HepG2 (cell line): ENCODE measurements at regions not wholly inside any gene's neighbourhood (a gene's known extent, or its start where the extent isn't known, plus 50 kb on each side); places are given as distances from the start of the nearest gene placed in this dataset.

Source experiments
- ATAC-seq: fragments of 200-7000 bp; cut with Tn5 transposase; 3 replicates; pipeline ENCODE4 v1.9.1; 2020; ENCODE audit warnings: mild to moderate bottlenecking, moderate library complexity
- BruUV-seq: library from RNA; stranded (reverse); fragments of 400-500 nt; replicated peaks from 2 replicates; lab custom pipeline; 2021; lab: Mats Ljungman, UMichigan
- CTCF ChIA-PET: fragments of 300-600 bp; formaldehyde crosslinking; extraction: SDS; loops from one replicate; lab custom pipeline; 2021; ENCODE audit warnings: low total read pairs, inconsistent platforms, low intra/inter-chr PET ratio; lab: Yijun Ruan, JAX
- POLR2A ChIA-PET: fragments of 350-600 bp; sonication (Branson Sonifier 250); formaldehyde crosslinking; loops from one replicate; lab custom pipeline; 2020; ENCODE audit warnings: antibody characterized with exemption, inconsistent platforms; lab: Yijun Ruan, JAX
- DNase-seq: peaks from one replicate; pipeline ENCODE4 v3.0.0-alpha.2; 2015; ENCODE audit warnings: low spot score
- FAIRE-seq: peaks from 3 replicates; lab custom pipeline; 2011; peaks lifted over from hg19 to GRCh38; lab: Jason Lieb, UNC
- H2AFZ ChIP-seq: one replicate; pipeline ENCODE4 v1.6.1; 2011; ENCODE audit warnings: low read length, inconsistent platforms
- H3K27ac ChIP-seq: fragments of 300-600 bp; 3 replicates; pipeline ENCODE4 v1.8.0; 2011; ENCODE audit warnings: mixed run types, mild to moderate bottlenecking, mixed read lengths, low read length, inconsistent platforms; ENCODE audit not compliant: insufficient read depth; ENCODE audit errors: extremely low read length
- H3K27me3 ChIP-seq, 2 experiments: fragments of 200-600 bp in 1 of 2; 2 replicates in 1 of 2; 3 replicates in 1 of 2; pipeline versions ENCODE4 v1.6.0 to v1.8.0; 2011; ENCODE audit warnings: low read length in 2 of 2, mild to moderate bottlenecking in 2 of 2, moderate library complexity in 2 of 2, inconsistent platforms in 1 of 2; ENCODE audit not compliant: insufficient read depth in 2 of 2, control insufficient read depth in 1 of 2
- H3K36me3 ChIP-seq, 2 experiments: fragments of 200-600 bp in 1 of 2; replicated peaks in 1 of 2; 2 replicates in 1 of 2; 3 replicates in 1 of 2; pipeline versions ENCODE4 v1.5.1 to v1.8.0; 2011; ENCODE audit warnings: low read length in 2 of 2, inconsistent platforms in 1 of 2; ENCODE audit not compliant: insufficient read depth in 2 of 2, control insufficient read depth in 1 of 2
- H3K4me1 ChIP-seq: 2 replicates; pipeline ENCODE4 v1.5.1; 2012; ENCODE audit warnings: low read length, inconsistent platforms; ENCODE audit not compliant: insufficient read depth
- H3K4me2 ChIP-seq: 2 replicates; pipeline ENCODE4 v1.6.0; 2011; ENCODE audit warnings: low read depth, low read length, inconsistent platforms
- H3K4me3 ChIP-seq, 3 experiments: fragments of 200-600 bp in 1 of 3; sonication (generic), shearing (Covaris generic) in 1 of 3; replicated peaks in 1 of 3; 2 replicates each; pipeline ENCODE4 v1.5.1; 2011 to 2016; ENCODE audit warnings: low read length in 3 of 3, inconsistent platforms in 2 of 3, low read depth in 2 of 3, mild to moderate bottlenecking in 2 of 3, control low read depth in 1 of 3, mixed read lengths in 1 of 3; ENCODE audit not compliant: insufficient read depth in 1 of 3
- H3K79me2 ChIP-seq: one replicate; pipeline ENCODE4 v1.6.1; 2011; ENCODE audit warnings: low read length, inconsistent platforms; ENCODE audit not compliant: insufficient read depth
- H3K9ac ChIP-seq: 2 replicates; pipeline ENCODE4 v1.6.0; 2011; ENCODE audit warnings: mild to moderate bottlenecking, low read depth, low read length, inconsistent platforms; ENCODE audit not compliant: insufficient read depth
- H3K9me3 ChIP-seq: 2 replicates; pipeline ENCODE4 v1.5.1; 2012; ENCODE audit warnings: mild to moderate bottlenecking, low read length
- H4K20me1 ChIP-seq: 2 replicates; pipeline ENCODE4 v1.6.0; 2011; ENCODE audit warnings: inconsistent platforms, mild to moderate bottlenecking, low read length, moderate library complexity; ENCODE audit not compliant: insufficient read depth
- ATF4 ChIP-seq, 2 experiments: fragments of 450-650 bp in 1 of 2; sonication (generic) in 1 of 2; formaldehyde crosslinking; IDR thresholded peaks; 2 replicates each; pipeline versions ENCODE4 v1.5.0 to v1.8.0; 2020 to 2022; ENCODE audit warnings: mild to moderate bottlenecking in 1 of 2, missing genetic modification reagents in 1 of 2
- FOSL2 ChIP-seq: sonication (generic); formaldehyde crosslinking; IDR thresholded peaks from 2 replicates; pipeline ENCODE4 v1.4.0; 2020; ENCODE audit warnings: missing genetic modification reagents
- MAFF ChIP-seq: IDR thresholded peaks from 2 replicates; pipeline ENCODE4 v1.6.1; 2011; ENCODE audit warnings: low read depth, low read length, improper control_type of control experiment
- NBN ChIP-seq: fragments of 450-650 bp; conservative IDR thresholded peaks from 2 replicates; pipeline ENCODE4 v1.6.1; 2017
- NFE2L2 ChIP-seq: fragments of 150-350 bp; IDR thresholded peaks from 2 replicates; pipeline ENCODE4 v1.6.1; 2014; ENCODE audit warnings: low read length
- SKI ChIP-seq: fragments of 450-650 bp; IDR thresholded peaks from one replicate; pipeline ENCODE4 v1.6.1; 2018; ENCODE audit warnings: mild to moderate bottlenecking; ENCODE audit not compliant: partially characterized antibody
- WGBS: methylation state at CpG from one replicate; pipeline ENCODE4 v1.1.6; 2017; ENCODE audit warnings: low lambda C conversion rate; 5-methylcytosine and 5-hydroxymethylcytosine counted together
- in situ Hi-C: cut with HindIII; loops from 2 replicates; pipeline ENCODE4 v1.10.0; 2017; ENCODE audit warnings: low pct_unique_long_range_greater_than_20kb; ENCODE audit not compliant: extremely low pct_ligation_motif_present
- intact Hi-C: fragments of 100-400 bp; cut with micrococcal nuclease; formaldehyde crosslinking; loops from one replicate; pipeline ENCODE4 v1.10.0; 2022; ENCODE audit not compliant: unreplicated experiment

DNA sequence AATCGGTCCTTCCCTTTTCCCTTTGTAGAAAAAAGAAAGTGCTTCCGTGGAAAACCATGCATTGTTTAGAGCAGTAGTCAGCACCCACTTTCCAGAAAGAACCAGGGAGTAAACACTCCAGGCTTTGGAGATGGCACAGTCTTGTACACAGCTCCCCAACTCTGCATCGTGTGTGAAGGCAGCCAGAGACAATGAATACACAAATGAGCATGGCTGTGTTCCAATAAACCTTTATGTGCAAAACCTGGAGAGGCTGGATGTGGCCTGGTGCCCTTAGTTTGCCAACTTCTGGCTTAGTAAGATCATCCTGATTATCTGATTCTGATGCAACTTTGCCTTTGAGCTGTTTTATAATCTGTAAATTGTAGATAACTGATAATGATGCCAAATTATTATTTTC, 463.4 kb upstream of the TMEM132C start:
- FAIRE-seq (no peak), ATAC-seq (no peak), DNase-seq (no peak)
- H2AFZ ChIP-seq, result no peak overlapping the region
- 0% methylated on average over 3 of the region's 3 CpGs for WGBS
- no TSS peak for BruUV-seq
- no peaks in the 10 kb centered on the region for H3K36me3 ChIP-seq
- in situ Hi-C loops (no loop called here), intact Hi-C loops (no loop called here)
- TF ChIP-seq SKI, result no peak
- no peak overlapping the region for H3K4me3 ChIP-seq
- no peak overlapping the region for H3K27ac ChIP-seq
- CTCF ChIA-PET, result no interaction called here
- H3K9me3 ChIP-seq, result peaks cover 30% of the 10 kb centered on the region
- POLR2A ChIA-PET, result no interaction called here
- no peaks in the 10 kb centered on the region for H3K79me2 ChIP-seq
- H3K4me2 ChIP-seq, result no peak overlapping the region
- H3K27me3 ChIP-seq, result no peaks in the 10 kb centered on the region
- H3K4me1 ChIP-seq, result no peaks in the 10 kb centered on the region
- no peaks in the 10 kb centered on the region for H4K20me1 ChIP-seq
- no peak overlapping the region for H3K9ac ChIP-seq

DNA sequence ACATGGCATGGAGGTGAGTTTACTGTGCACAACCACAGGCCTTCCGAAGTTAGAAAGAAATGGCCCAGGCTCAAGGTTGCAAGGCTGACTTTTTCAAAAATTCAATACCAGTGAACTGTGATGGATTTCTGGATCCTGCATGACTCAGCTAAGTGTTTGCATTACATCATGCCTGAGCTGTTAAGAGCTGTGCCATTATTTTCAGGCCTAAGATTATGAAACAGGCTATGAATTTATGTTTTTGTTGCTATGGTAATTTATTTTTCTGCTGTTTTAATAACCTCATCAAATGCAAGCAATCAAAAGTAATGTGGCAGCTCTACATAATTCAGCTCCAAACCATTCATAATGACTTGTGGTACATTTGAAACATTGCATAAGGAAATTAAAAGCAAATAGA, 457.7 kb upstream of the TMEM132C start:
- DNase-seq (no peak), ATAC-seq (no peak)

More for the DNA sequence above, 457.7 kb upstream of the TMEM132C start:
- H3K9me3 ChIP-seq, result peaks cover 42% of the 10 kb centered on the region
- TF ChIP-seq FOSL2 (CRISPR knock-in tag), result peak; percentile 81
- TF ChIP-seq MAFF, result 0 out of 2 replicates have a peak, but pooled peaks have one; percentile 15
- TF ChIP-seq ATF4 (CRISPR knock-in tag; IDR thresholded peaks at IDR 0.05), result peak in 1 of 2 experiments; percentile 20; a peak in 1 of 4 replicates
- TF ChIP-seq NBN, result no peak
- TF ChIP-seq NFE2L2, result peak; percentile 48; the same call in 1 of the 2 replicates
- TF ChIP-seq, all 625 proteins: peak for 4
- Histone ChIP-seq H3K4me1 (no peaks in the 10 kb centered on the region), H3K36me3 (no peaks in the 10 kb centered on the region), H3K9ac (no peak overlapping the region), H3K79me2 (no peaks in the 10 kb centered on the region), H4K20me1 (no peaks in the 10 kb centered on the region), H3K27me3 (no peaks in the 10 kb centered on the region), H3K4me2 (no peak overlapping the region), H2AFZ (no peak overlapping the region), H3K27ac (no peak overlapping the region), H3K4me3 (no peak overlapping the region)
- intact Hi-C loops, result no loop called here
- no TSS peak for BruUV-seq
- CTCF ChIA-PET, result no interaction called here
- FAIRE-seq, result no peak
- 0% methylated on average over 1 of the region's 1 CpG for WGBS
- POLR2A ChIA-PET, result no interaction called here
- in situ Hi-C loops, result no loop called here
